ENCODE measurements at regions not wholly inside any gene's neighbourhood (a gene's known extent, or its start where the extent isn't known, plus 50 kb on each side); places are given as distances from the start of the nearest gene placed in this dataset.

- no peak for DNase-seq (ENCODE audit: low read depth)
Observed at GRCh38 chr15:69628256-69629093, 175.9 kb downstream of the RPLP1 start.

GRCh38 chr15:69629631-69630161 is 177.1 kb downstream of the RPLP1 start:
- no peak for DNase-seq (ENCODE audit: low read depth)

- no peak for DNase-seq (ENCODE audit: low read depth)
Observed at GRCh38 chr15:69631005-69631404, 178.4 kb downstream of the RPLP1 start.

GRCh38 chr15:69631978-69632377 is 179.4 kb downstream of the RPLP1 start:
- DNase-seq (ENCODE audit: low read depth): no peak

- DNase-seq (ENCODE audit: low read depth): no peak
Observed at GRCh38 chr15:69634860-69635259, 182.2 kb downstream of the RPLP1 start.

GRCh38 chr15:69636169-69636915 is 183.7 kb downstream of the RPLP1 start:
- DNase-seq (ENCODE audit: low read depth): no peak

- no peak for DNase-seq (ENCODE audit: low read depth)
Observed at GRCh38 chr15:69637818-69638217, 185.2 kb downstream of the RPLP1 start.

GRCh38 chr15:69643476-69643875 is 190.9 kb downstream of the RPLP1 start:
- no peak for DNase-seq (ENCODE audit: low read depth)

GRCh38 chr15:69643971-69644370 is 191.4 kb downstream of the RPLP1 start:
- no peak for DNase-seq (ENCODE audit: low read depth)

GRCh38 chr15:69644876-69645275 is 192.3 kb downstream of the RPLP1 start:
- DNase-seq (ENCODE audit: low read depth): no peak

GRCh38 chr15:69647142-69647513 is 194.5 kb downstream of the RPLP1 start:
- DNase-seq (ENCODE audit: low read depth): no peak

GRCh38 chr15:69648212-69648611 is 195.6 kb downstream of the RPLP1 start:
- no peak for DNase-seq (ENCODE audit: low read depth)

- no peak for DNase-seq (ENCODE audit: low read depth)
Observed at GRCh38 chr15:69648775-69649735, 196.4 kb downstream of the RPLP1 start.

GRCh38 chr15:69652293-69652692 is 199.7 kb downstream of the RPLP1 start:
- no peak for DNase-seq (ENCODE audit: low read depth)

GRCh38 chr15:69652751-69653305 is 200.2 kb downstream of the RPLP1 start:
- no peak for DNase-seq (ENCODE audit: low read depth)

- DNase-seq (ENCODE audit: low read depth): no peak
Observed at GRCh38 chr15:69653306-69653705, 200.7 kb downstream of the RPLP1 start.

GRCh38 chr15:69653846-69654245 is 201.2 kb downstream of the RPLP1 start:
- DNase-seq (ENCODE audit: low read depth): no peak

GRCh38 chr15:69656271-69657030 is 203.8 kb downstream of the RPLP1 start:
- DNase-seq (ENCODE audit: low read depth): no peak

- DNase-seq (ENCODE audit: low read depth): no peak
Observed at GRCh38 chr15:69657626-69658025, 205.0 kb downstream of the RPLP1 start.

GRCh38 chr15:69658411-69658945 is 205.9 kb downstream of the RPLP1 start:
- DNase-seq (ENCODE audit: low read depth): no peak

Data from activated T-cell treated with anti-CD3 and anti-CD28 coated beads for 24 hours (primary cell).